Neural cell (in vitro differentiated cells): ENCODE measurements at regions not wholly inside any gene's neighbourhood (a gene's known extent, or its start where the extent isn't known, plus 50 kb on each side); places are given as distances from the start of the nearest gene placed in this dataset.

Experiments
- CTCF ChIP-seq: fragments of 450-650 bp; IDR thresholded peaks from 2 replicates; pipeline ENCODE4 v1.5.1; 2014; ENCODE audit warnings: antibody characterized with exemption, mild to moderate bottlenecking, moderate library complexity; ENCODE audit not compliant: poor library complexity, severe bottlenecking
- EP300 ChIP-seq: fragments of 450-650 bp; conservative IDR thresholded peaks from 2 replicates; pipeline ENCODE4 v1.6.1; 2014; ENCODE audit warnings: antibody characterized with exemption, mild to moderate bottlenecking, moderate library complexity; ENCODE audit not compliant: poor library complexity, severe bottlenecking
- EZH2 ChIP-seq: fragments of 200-600, 300-800 bp; shearing (Covaris generic), sonication (generic); IDR thresholded peaks from 2 replicates; pipeline ENCODE4 v1.6.1; 2014; ENCODE audit warnings: antibody characterized with exemption, low read length, borderline replicate concordance, mild to moderate bottlenecking; ENCODE audit not compliant: insufficient read depth, poor library complexity, severe bottlenecking
- MXI1 ChIP-seq: fragments of 450-650 bp; conservative IDR thresholded peaks from 2 replicates; pipeline ENCODE4 v1.6.1; 2014; ENCODE audit warnings: antibody characterized with exemption, mild to moderate bottlenecking; ENCODE audit not compliant: poor library complexity, severe bottlenecking
- POLR2AphosphoS5 ChIP-seq: IDR thresholded peaks from 2 replicates; pipeline ENCODE4 v1.6.1; 2012
- RAD21 ChIP-seq: fragments of 450-650 bp; conservative IDR thresholded peaks from 2 replicates; pipeline ENCODE4 v1.6.1; 2014; ENCODE audit warnings: antibody characterized with exemption, mild to moderate bottlenecking, moderate library complexity
- TAF1 ChIP-seq: IDR thresholded peaks from 2 replicates; pipeline ENCODE4 v1.6.1; 2012; ENCODE audit warnings: low read depth
- TF ChIP-seq, protein P1 (sequence below): IDR thresholded peaks from 2 replicates; pipeline ENCODE4 v1.6.1; 2012; ENCODE audit warnings: borderline replicate concordance

GRCh38 chr3:75176937-75177336 is 487.2 kb upstream of the FRG2C start:
- TF ChIP-seq EP300 = no peak
- no peak for TF ChIP-seq RAD21
- TF ChIP-seq POLR2AphosphoS5 = no peak
- TF ChIP-seq CTCF = no peak
- TF ChIP-seq EZH2 = no peak
- TF ChIP-seq TAF1 = no peak
- no peak for TF ChIP-seq MXI1
- TF ChIP-seq, protein P1, sequence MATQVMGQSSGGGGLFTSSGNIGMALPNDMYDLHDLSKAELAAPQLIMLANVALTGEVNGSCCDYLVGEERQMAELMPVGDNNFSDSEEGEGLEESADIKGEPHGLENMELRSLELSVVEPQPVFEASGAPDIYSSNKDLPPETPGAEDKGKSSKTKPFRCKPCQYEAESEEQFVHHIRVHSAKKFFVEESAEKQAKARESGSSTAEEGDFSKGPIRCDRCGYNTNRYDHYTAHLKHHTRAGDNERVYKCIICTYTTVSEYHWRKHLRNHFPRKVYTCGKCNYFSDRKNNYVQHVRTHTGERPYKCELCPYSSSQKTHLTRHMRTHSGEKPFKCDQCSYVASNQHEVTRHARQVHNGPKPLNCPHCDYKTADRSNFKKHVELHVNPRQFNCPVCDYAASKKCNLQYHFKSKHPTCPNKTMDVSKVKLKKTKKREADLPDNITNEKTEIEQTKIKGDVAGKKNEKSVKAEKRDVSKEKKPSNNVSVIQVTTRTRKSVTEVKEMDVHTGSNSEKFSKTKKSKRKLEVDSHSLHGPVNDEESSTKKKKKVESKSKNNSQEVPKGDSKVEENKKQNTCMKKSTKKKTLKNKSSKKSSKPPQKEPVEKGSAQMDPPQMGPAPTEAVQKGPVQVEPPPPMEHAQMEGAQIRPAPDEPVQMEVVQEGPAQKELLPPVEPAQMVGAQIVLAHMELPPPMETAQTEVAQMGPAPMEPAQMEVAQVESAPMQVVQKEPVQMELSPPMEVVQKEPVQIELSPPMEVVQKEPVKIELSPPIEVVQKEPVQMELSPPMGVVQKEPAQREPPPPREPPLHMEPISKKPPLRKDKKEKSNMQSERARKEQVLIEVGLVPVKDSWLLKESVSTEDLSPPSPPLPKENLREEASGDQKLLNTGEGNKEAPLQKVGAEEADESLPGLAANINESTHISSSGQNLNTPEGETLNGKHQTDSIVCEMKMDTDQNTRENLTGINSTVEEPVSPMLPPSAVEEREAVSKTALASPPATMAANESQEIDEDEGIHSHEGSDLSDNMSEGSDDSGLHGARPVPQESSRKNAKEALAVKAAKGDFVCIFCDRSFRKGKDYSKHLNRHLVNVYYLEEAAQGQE = no peak
